Peyer's patch (tissue), 4 donors: ENCODE measurements at regions not wholly inside any gene's neighbourhood (a gene's known extent, or its start where the extent isn't known, plus 50 kb on each side); places are given as distances from the start of the nearest gene placed in this dataset.

Experiments used
- POLR2A ChIP-seq, 2 donors: fragments of 450-650 bp; IDR thresholded peaks; one replicate each; pipeline ENCODE4 v1.5.1; 2017; ENCODE audit warnings: antibody characterized with exemption in 2 of 2, mild to moderate bottlenecking in 2 of 2, moderate library complexity in 2 of 2
- TF ChIP-seq, protein P1 (sequence below), 6 experiments: fragments of 450-650 bp in 4 of 6; fragments of 200-600 bp in 2 of 6; sonication (generic) in 1 of 6; IDR thresholded peaks; one replicate each; pipeline ENCODE4 v1.5.1; 2017 to 2019; ENCODE audit warnings: antibody characterized with exemption in 6 of 6, mild to moderate bottlenecking in 3 of 6, moderate library complexity in 1 of 6

- TF ChIP-seq, protein P1, sequence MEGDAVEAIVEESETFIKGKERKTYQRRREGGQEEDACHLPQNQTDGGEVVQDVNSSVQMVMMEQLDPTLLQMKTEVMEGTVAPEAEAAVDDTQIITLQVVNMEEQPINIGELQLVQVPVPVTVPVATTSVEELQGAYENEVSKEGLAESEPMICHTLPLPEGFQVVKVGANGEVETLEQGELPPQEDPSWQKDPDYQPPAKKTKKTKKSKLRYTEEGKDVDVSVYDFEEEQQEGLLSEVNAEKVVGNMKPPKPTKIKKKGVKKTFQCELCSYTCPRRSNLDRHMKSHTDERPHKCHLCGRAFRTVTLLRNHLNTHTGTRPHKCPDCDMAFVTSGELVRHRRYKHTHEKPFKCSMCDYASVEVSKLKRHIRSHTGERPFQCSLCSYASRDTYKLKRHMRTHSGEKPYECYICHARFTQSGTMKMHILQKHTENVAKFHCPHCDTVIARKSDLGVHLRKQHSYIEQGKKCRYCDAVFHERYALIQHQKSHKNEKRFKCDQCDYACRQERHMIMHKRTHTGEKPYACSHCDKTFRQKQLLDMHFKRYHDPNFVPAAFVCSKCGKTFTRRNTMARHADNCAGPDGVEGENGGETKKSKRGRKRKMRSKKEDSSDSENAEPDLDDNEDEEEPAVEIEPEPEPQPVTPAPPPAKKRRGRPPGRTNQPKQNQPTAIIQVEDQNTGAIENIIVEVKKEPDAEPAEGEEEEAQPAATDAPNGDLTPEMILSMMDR (IDR thresholded peaks at IDR 0.05), result no peak
- no peak for TF ChIP-seq POLR2A (IDR thresholded peaks at IDR 0.05)
Measured at GRCh38 chr21:16504281-16504680, 774.5 kb downstream of the USP25 start.
